Spleen (tissue), 11 donors: ENCODE measurements at regions not wholly inside any gene's neighbourhood (a gene's known extent, or its start where the extent isn't known, plus 50 kb on each side); places are given as distances from the start of the nearest gene placed in this dataset.

ENCODE experiments used
- DNase-seq: peaks from one replicate; pipeline ENCODE4 v3.0.0-alpha.2; 2020
- H3K27ac ChIP-seq, 8 donors: fragments of 200-600 bp; sonication (generic) in 7 of 8; 1 replicate in 4 of 8; 2 replicates in 4 of 8; pipeline versions ENCODE4 v1.5.0 to v1.8.0; 2016 to 2021; ENCODE audit warnings: inconsistent platforms in 4 of 8, mild to moderate bottlenecking in 4 of 8, moderate library complexity in 1 of 8
- H3K27me3 ChIP-seq, 7 donors: fragments of 200-600 bp; sonication (generic) in 6 of 7; replicated peaks in 1 of 7; 1 replicate in 4 of 7; 2 replicates in 3 of 7; pipeline versions ENCODE4 v1.5.0 to v1.8.0; 2016 to 2021; ENCODE audit warnings: inconsistent platforms in 3 of 7, mild to moderate bottlenecking in 1 of 7
- H3K36me3 ChIP-seq, 6 donors: fragments of 200-600 bp; sonication (generic) in 5 of 6; 1 replicate in 4 of 6; 2 replicates in 2 of 6; pipeline versions ENCODE4 v1.5.0 to v1.8.0; 2016 to 2021; ENCODE audit warnings: inconsistent platforms in 2 of 6
- H3K4me1 ChIP-seq, 6 donors: fragments of 200-600 bp; sonication (generic) in 5 of 6; 1 replicate in 3 of 6; 2 replicates in 3 of 6; pipeline versions ENCODE4 v1.5.0 to v1.8.0; 2016 to 2021; ENCODE audit warnings: inconsistent platforms in 3 of 6
- H3K4me3 ChIP-seq, 8 donors: fragments of 200-600 bp; sonication (generic) in 7 of 8; 1 replicate in 4 of 8; 2 replicates in 4 of 8; pipeline versions ENCODE4 v1.5.0 to v1.8.0; 2016 to 2021; ENCODE audit warnings: inconsistent platforms in 4 of 8, mild to moderate bottlenecking in 4 of 8, moderate library complexity in 2 of 8
- H3K9me3 ChIP-seq, 8 donors: fragments of 200-600 bp; sonication (generic) in 7 of 8; 1 replicate in 4 of 8; 2 replicates in 4 of 8; pipeline versions ENCODE4 v1.5.0 to v1.8.0; 2016 to 2021; ENCODE audit warnings: inconsistent platforms in 4 of 8
- POLR2A ChIP-seq, 3 donors: fragments of 450-650 bp; IDR thresholded peaks; one replicate each; pipeline ENCODE4 v1.5.1; 2017; ENCODE audit warnings: antibody characterized with exemption in 3 of 3, mild to moderate bottlenecking in 1 of 3
- POLR2AphosphoS5 ChIP-seq, 3 donors: sonication (generic); formaldehyde crosslinking; IDR thresholded peaks; one replicate each; pipeline ENCODE4 v1.5.1; 2017; ENCODE audit warnings: antibody characterized with exemption in 3 of 3
- WGBS, 5 donors: extraction: QIAGEN DNeasy Blood & Tissue Kit in 3 of 5; methylation state at CpG; one replicate each; pipeline versions ENCODE4 v1.1.5 to v1.1.7; 2013 to 2018; 5-methylcytosine and 5-hydroxymethylcytosine counted together
- intact Hi-C: fragments of 100-400 bp; cut with DNase I; formaldehyde crosslinking; loops from one replicate; pipeline ENCODE4 v1.15.0; 2023; ENCODE audit warnings: low total_unique reads
- TF ChIP-seq, protein P1 (sequence below), 11 experiments: fragments of 200-600 bp in 7 of 11; fragments of 450-650 bp in 4 of 11; sonication (generic) in 4 of 11; IDR thresholded peaks in 8 of 11; conservative IDR thresholded peaks in 3 of 11; 1 replicate in 7 of 11; 2 replicates in 4 of 11; pipeline versions ENCODE4 v1.4.0 to v1.8.0; 2016 to 2021; ENCODE audit warnings: antibody characterized with exemption in 11 of 11, inconsistent platforms in 4 of 11, mild to moderate bottlenecking in 1 of 11
- donor health status: healthy with polysubstance abuse.
- donor health status: DM: no; HTN: no; CAD: no; lungs with moderate emphysema.
- donor health status: DM: no; HTN: no; CAD: no.
- donor health status: Bipolar disorder and iron deficiency.
- donor health status: healthy.
- donor health status: DM: no; HTN: no; CAD: no.
- donor health status: DM: yes; HTN: yes; CAD: no.

- 84 to 95% (median 93%) methylated on average over 6 of the region's 6 CpGs for WGBS, 5 donors
These were observed 564.0 kb downstream of the VRK1 start for GRCh38 chr14:97361181-97361580.

DNA sequence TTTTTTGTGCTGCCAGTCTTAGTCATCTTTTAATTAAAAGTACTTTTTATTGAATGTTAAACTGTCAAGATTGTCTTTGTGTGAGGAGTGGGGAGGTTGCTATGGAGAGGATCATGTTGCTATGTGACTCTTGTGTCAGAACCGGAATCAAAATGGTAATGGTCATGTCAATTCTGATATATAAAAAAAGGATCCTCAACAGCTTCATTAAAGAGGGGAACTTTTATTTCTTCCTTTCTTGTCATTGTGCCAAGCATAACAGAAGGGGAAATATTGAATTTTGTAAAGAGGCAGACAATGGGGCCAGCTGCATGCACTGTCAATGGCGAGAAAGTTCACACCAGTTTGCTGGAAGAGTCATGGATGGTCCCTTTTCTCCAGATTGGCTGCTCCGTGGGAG lies 564.8 kb downstream of the VRK1 start:
- WGBS, 5 donors = 74 to 93% (median 79%) methylated on average over 3 of the region's 3 CpGs
- intact Hi-C loops = no loop called here
- Histone ChIP-seq H3K9me3 (no peaks in the 10 kb centered on the region), H3K4me3 (no peak overlapping the region), H3K36me3 (no peaks in the 10 kb centered on the region), H3K4me1 (no peaks in the 10 kb centered on the region), H3K27me3 (no peaks in the 10 kb centered on the region), H3K27ac (no peak overlapping the region)
- TF ChIP-seq POLR2AphosphoS5 (IDR thresholded peaks at IDR 0.05) (no peak), POLR2A (IDR thresholded peaks at IDR 0.05) (no peak)
- TF ChIP-seq, protein P1, sequence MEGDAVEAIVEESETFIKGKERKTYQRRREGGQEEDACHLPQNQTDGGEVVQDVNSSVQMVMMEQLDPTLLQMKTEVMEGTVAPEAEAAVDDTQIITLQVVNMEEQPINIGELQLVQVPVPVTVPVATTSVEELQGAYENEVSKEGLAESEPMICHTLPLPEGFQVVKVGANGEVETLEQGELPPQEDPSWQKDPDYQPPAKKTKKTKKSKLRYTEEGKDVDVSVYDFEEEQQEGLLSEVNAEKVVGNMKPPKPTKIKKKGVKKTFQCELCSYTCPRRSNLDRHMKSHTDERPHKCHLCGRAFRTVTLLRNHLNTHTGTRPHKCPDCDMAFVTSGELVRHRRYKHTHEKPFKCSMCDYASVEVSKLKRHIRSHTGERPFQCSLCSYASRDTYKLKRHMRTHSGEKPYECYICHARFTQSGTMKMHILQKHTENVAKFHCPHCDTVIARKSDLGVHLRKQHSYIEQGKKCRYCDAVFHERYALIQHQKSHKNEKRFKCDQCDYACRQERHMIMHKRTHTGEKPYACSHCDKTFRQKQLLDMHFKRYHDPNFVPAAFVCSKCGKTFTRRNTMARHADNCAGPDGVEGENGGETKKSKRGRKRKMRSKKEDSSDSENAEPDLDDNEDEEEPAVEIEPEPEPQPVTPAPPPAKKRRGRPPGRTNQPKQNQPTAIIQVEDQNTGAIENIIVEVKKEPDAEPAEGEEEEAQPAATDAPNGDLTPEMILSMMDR (IDR thresholded peaks at IDR 0.05 in 8 of 11, conservative IDR thresholded peaks at IDR 0.05 in 3 of 11) = no peak
- DNase-seq = no peak

More at GRCh38 chr14:97361181-97361580, 564.0 kb downstream of the VRK1 start:
- intact Hi-C loops = no loop called here
- TF ChIP-seq, protein P1 (IDR thresholded peaks at IDR 0.05 in 8 of 11, conservative IDR thresholded peaks at IDR 0.05 in 3 of 11) = no peak
- TF ChIP-seq POLR2A (IDR thresholded peaks at IDR 0.05) (no peak), POLR2AphosphoS5 (IDR thresholded peaks at IDR 0.05) (no peak)
- Histone ChIP-seq H3K4me3 (no peak overlapping the region), H3K36me3 (no peaks in the 10 kb centered on the region), H3K9me3 (no peaks in the 10 kb centered on the region), H3K27ac (no peak overlapping the region), H3K4me1 (no peaks in the 10 kb centered on the region), H3K27me3 (no peaks in the 10 kb centered on the region)
- no peak for DNase-seq

DNA sequence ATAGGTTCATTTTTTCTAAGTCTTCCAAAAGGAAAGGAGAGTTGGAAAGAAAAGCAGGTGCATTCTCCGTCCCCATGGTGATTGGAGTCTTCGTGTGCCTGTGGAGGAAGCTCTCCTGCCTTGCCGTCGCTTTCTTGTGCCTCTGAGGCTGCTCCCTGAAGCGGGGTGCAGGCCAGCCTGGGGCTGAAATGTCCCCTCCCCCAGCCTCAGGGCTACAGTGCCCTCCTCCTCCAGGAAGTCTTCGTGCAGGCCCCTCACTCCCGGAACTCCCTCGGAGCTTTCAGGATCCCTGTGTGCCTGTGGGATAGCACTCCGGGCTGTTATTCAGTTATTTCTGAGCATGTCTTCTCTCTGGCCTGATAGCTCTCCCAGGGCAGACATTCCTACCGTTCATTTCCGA lies 569.2 kb downstream of the VRK1 start:
- intact Hi-C loops = no loop called here
- no peak for DNase-seq
- 56 to 80% (median 70%) methylated on average over 11 of the region's 11 CpGs for WGBS, 5 donors
- Histone ChIP-seq H3K9me3 (peaks cover 0 to 6% (median 0%) of the 10 kb centered on the region in 8 donors), H3K4me1 (no peaks in the 10 kb centered on the region), H3K27ac (no peak overlapping the region), H3K27me3 (no peaks in the 10 kb centered on the region), H3K4me3 (no peak overlapping the region), H3K36me3 (no peaks in the 10 kb centered on the region)
- TF ChIP-seq POLR2AphosphoS5 (IDR thresholded peaks at IDR 0.05) (no peak), POLR2A (IDR thresholded peaks at IDR 0.05) (no peak)
- TF ChIP-seq, protein P1 (IDR thresholded peaks at IDR 0.05 in 8 of 11, conservative IDR thresholded peaks at IDR 0.05 in 3 of 11) = no peak

- TF ChIP-seq, protein P1 (IDR thresholded peaks at IDR 0.05 in 8 of 11, conservative IDR thresholded peaks at IDR 0.05 in 3 of 11) = no peak
- TF ChIP-seq POLR2A (IDR thresholded peaks at IDR 0.05) (no peak), POLR2AphosphoS5 (IDR thresholded peaks at IDR 0.05) (no peak)
- no peaks in the 10 kb centered on the region for H3K4me1 ChIP-seq
- no peak overlapping the region for H3K4me3 ChIP-seq
- intact Hi-C loops = no loop called here
- H3K9me3 ChIP-seq = peaks cover 0 to 6% (median 0%) of the 10 kb centered on the region in 8 donors
- WGBS, 5 donors = 61 to 91% (median 79%) methylated on average over 5 to 6 of the region's 6 CpGs
- no peaks in the 10 kb centered on the region for H3K36me3 ChIP-seq
- H3K27me3 ChIP-seq = no peaks in the 10 kb centered on the region
- H3K27ac ChIP-seq = no peak overlapping the region
- DNase-seq = no peak
These were observed 570.1 kb downstream of the VRK1 start for GRCh38 chr14:97367278-97367677.
